ENCODE measurements at regions not wholly inside any gene's neighbourhood (a gene's known extent, or its start where the extent isn't known, plus 50 kb on each side); places are given as distances from the start of the nearest gene placed in this dataset.
A peak's percentile ranks its signal among the peaks of the same experiment; 100 is the strongest.

DNA sequence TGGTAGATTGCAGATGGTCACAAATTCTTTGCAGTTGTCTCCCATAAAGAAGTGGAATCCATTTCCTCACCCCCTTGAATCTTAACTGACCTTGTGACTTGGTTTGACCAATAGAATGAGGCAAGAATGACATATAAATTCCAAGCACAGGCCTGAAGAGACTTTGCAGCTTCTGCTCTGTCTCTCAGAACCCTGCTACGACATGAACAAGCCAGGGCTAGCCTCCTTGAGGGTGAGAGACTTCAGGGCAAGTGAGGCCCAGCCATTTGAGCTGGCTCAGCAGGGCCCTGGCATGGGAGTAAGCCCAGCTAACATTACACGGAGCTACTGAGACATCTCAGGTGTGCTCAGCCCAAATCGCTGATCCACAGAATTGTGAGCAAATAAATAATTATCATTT lies 216.3 kb upstream of the MAN1A1 start:
- DNase-seq, result no peak

DNA sequence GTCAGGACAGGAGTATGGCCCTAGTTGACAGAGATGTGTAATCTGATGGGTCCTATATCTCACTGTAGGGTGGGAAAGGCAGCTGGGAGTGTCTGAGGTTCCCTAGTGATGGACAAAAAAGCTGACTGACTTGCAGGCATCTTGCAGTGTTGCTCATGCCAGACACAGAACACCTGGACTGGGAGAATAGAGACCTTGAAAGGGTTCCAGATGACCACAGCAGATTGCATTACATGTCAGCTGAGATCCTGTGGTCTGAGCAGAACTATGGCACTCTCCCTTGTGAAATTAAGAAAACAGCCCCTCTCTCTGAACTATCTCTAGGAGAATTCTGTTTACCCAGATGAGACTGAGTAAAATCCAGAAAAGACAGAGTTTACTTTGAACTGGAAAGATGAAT lies 212.6 kb upstream of the MAN1A1 start:
- no peak for DNase-seq

DNA sequence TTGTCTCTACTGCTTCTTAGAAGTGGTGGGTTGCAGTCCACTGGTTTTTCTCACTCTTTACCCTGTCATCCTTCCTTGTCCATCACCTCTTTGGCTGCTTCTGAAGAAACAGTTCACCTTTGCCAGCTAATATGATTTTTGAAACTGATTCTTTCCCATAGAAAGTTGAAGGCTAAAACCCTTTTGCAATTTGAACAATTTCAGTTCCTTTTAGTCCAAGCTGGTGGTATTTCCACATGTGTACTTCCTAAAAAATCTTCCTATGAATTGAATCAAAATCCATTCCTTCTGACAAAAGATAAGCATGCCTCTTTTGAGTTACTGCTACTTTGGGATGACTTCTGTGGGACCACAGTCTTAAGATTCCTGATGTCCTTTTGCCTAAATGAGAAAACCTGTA lies 210.0 kb upstream of the MAN1A1 start:
- no peak for DNase-seq

DNA sequence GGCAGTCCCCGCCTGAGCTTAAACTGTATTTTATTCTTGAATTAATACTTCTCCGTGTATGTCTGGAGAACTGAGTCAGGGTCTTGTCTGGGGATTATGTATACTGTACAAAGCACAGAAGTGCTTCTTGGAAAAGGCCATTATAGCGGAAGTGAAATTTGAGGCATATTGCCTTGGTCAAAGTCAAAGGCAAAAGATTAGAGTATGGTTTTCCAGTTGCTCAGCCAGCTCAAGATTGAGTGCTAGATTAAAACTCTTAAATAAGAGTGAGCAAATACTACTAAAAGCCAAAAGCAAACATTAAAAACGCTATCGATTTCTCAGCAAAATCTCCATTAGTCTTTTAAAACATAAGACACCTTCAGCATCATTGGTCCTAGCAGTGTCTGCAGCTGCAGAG lies 207.7 kb upstream of the MAN1A1 start:
- no peak for DNase-seq

DNA sequence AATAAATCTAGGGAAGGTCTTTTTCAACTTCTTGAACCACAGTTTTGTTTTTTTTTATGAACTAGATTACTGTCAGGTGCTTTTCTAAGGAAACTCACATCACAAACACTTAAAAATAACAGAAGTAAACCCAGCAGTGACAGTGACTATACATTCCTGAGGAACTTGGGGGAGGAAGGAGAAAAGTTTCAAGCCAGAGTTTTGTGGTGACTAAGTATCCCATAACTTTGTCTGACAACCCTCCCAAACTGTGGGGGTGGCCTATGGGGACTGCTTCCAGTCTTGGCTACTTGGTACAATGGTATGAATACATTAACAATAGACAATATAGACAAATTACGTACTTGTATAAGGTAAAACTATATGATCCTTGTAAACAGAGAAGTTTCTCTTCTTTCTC lies 202.5 kb upstream of the MAN1A1 start:
- DNase-seq, result no peak

DNA sequence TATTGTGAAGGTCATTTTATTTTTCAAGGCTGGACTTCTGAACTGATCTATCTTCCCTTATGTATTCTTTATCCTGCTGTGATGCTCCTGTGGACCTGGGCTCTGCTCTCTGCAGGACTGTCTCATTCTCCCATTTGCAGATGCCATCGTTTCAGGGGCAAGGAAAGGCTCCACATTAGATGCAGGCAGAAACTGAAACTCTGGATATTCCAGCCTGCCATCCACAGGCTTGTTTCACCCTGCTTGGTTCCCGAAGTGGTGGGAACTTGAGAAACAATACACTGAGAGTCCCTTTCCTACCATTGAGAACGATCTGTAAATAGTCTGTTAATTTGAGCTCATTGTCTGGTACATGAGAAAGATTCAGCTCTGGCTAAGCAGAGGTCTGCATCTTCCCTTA lies 197.5 kb upstream of the MAN1A1 start:
- no peak for DNase-seq

GRCh38 chr6:119545245-119545644 lies 195.7 kb upstream of the MAN1A1 start:
- DNase-seq, result no peak

GRCh38 chr6:119544325-119545175 lies 195.0 kb upstream of the MAN1A1 start:
- no peak for DNase-seq

- DNase-seq, result no peak
Observed at GRCh38 chr6:119543332-119543731, 193.8 kb upstream of the MAN1A1 start.

GRCh38 chr6:119542037-119542436 lies 192.5 kb upstream of the MAN1A1 start:
- DNase-seq, result no peak

GRCh38 chr6:119541132-119541905 lies 191.8 kb upstream of the MAN1A1 start:
- no peak for DNase-seq

DNA sequence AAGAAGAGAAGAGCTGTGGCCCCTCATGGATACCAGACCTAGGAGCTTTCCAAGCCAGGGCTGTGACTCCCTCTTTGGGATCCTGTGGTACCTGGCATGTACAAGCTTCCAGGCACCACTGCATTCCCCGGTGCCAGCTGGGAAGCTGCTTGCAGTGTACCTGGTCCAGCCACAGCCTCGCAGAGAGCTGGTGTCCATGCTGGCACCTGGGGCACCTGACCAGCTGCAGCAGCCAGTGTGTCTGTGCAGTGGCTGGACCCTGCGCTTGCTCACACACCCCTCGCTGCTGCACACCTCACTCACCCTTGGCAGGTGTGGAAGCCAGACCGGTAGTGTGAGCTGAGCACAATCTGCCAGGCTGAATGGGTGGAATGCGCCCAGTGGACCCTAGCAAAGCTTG lies 190.9 kb upstream of the MAN1A1 start:
- DNase-seq, result no peak

- DNase-seq, result no peak
Observed at GRCh38 chr6:119539066-119539746, 189.6 kb upstream of the MAN1A1 start.

DNA sequence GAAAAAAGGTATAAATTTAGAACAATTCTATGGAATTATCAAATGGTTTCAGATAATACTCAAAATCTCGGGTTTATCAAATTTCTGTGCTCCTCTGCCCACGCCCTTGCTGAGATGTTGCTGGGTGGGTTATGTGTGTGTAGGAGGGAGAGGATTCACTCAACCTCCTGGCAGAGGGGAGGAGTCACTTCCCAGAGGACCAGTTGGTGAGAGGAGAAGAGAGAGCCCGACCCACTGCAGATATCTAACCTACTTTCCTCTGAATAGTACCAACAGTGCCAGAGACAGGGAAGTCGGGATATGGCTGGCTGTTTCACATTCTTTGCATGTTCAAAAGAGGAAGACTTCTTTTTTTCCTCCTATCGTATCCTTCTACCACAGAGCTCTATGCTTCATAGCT lies 187.1 kb upstream of the MAN1A1 start:
- DNase-seq, result no peak

GRCh38 chr6:119535332-119535731 lies 185.8 kb upstream of the MAN1A1 start:
- no peak for DNase-seq

- DNase-seq, result no peak
Observed at GRCh38 chr6:119533603-119534279, 184.2 kb upstream of the MAN1A1 start.

DNA sequence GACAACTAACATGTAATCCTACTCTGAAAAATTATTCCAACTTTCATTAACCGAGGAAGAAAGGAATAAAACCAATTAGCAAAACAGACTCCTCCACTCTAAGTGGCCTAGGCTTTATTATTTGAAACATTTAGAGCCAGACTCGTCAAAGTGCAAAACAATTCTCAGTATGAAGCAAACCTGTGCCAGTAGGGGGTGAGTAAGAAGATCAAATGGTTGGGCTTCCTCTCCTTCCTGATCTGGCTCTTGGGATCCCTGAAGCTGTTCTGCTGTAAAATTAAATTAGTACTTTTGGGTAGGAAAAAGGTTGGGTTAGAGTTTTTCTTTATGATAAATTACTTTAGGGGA lies 177.6 kb upstream of the MAN1A1 start:
- no peak for DNase-seq

DNA sequence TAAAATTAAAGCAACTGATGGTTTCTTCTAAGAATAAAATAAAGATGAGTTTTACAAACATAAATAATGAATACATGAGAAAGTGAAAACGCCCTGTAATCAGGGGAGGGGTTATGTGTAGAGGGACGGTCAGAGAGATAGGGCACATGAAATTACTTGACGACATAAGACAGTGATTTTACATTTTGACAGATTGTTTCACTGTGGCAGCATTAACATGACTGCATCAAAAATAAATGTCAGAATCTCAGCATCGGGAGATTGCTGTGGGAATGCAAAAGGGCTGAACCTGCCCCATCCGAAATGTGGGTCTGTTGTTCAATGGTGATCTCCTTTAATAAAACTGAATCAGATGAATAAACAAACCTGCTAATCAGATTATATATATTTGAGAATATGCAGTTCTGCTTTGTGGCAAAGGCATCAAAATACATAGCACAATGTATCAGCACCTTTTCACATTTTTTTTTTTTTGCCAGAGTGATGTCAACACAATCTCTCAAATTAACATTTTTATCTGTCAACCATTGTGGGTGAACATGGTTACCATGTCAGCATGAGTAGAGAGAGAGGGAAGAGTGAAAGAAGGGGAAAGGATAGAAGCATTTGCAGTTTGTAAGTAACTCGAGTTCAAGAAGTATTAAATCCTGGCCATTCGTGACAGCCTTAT lies 177.1 kb upstream of the MAN1A1 start:
- no peak for DNase-seq

- no peak for DNase-seq
Observed at GRCh38 chr6:119524410-119524809, 174.8 kb upstream of the MAN1A1 start.

- no peak for DNase-seq
Observed at GRCh38 chr6:119523556-119523955, 174.0 kb upstream of the MAN1A1 start.

DNA sequence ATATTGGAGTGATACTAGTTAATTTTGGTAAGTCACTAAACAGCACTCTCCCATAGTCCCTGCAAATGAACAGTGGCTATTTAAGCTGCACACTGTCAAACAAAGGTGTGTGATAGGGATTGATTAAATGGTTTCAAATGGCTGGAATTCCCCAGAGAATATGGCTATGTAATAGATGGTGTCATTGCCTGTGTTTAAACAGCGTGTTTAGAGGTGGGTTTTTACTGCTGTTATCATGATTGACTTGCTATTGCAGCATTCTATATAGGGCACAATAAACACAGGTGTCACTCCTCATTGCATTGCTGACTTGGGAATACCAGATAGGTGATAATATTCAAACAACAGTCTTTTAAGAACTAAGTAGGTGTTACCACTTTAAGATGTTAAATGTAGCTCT lies 171.7 kb upstream of the MAN1A1 start:
- peak; percentile 2 for DNase-seq

DNA sequence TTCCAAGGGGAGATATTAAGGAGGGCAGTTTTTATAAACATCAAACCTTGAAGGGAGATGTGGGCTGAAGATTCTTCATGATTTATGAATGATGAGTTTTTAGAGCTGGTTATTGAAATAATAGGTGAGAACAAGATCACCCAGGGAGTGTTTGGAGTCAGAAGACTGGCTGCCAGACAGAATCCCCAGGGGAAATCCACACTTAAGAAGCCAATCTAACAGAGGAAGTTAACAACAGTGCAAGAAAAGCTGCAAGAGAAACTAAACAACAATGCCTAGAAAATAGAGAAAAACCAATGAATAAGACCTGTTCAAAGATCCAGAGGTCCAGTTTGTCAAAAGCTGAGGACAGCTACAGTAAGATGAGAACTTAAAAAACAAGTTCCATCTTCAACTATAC lies 167.9 kb upstream of the MAN1A1 start:
- no peak for DNase-seq

DNA sequence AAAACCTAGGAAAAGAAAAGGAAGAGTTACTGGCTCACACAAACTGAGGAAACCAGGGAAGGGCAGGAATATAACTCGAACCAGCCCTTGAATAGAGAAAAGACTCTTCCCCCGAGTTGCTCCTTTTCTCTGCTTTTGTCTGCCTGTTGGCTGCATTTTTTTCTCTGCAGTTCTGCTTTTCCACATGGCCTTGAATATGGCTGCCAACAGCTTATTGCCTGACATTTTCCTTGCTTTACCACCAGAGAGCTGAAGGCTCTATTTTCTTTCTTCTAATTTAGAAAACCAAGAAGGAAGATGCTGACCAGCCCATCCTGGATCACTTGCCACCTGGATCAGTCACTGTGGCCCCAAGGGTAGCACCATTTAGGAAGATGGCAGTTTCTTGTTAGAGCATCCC lies 164.8 kb upstream of the MAN1A1 start:
- DNase-seq, result no peak

All from NCI-H146 (cell line).